ENCODE measurements at regions not wholly inside any gene's neighbourhood (a gene's known extent, or its start where the extent isn't known, plus 50 kb on each side); places are given as distances from the start of the nearest gene placed in this dataset.

DNA sequence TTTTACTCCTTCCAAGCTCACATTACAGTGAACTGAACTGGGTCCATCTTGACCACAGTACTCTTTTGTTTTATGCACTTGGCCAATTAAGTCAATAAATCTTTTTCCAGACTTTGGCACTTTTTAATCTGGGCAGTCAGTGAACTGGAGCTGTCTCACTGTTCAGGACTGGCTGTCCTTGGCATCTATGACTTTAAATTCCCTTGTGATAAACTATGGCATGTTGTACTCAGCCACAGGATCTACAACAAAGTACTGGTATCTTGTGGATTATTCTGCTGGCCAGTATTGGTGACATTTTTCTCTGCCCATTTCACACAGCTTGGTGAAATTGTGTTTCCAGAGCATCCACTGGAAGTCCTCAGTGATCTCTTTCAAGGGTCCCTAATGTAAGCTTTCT is 1144.8 kb upstream of the SEMA6A start:
- no peak for TF ChIP-seq EZH2 (IDR thresholded peaks at IDR 0.05; ENCODE audit: borderline replicate concordance, control insufficient read depth, low read depth, low read length)
- TF ChIP-seq TARDBP (IDR thresholded peaks at IDR 0.05; ENCODE audit: borderline replicate concordance): no peak
- no peak for TF ChIP-seq ZZZ3 (IDR thresholded peaks at IDR 0.05; ENCODE audit: control insufficient read depth, insufficient read length, low read depth)

Measured in GM12878 (cell line).